SK-N-SH treated with all-trans-retinoic acid at 6 μM for 48 hours (cell line): ENCODE measurements at regions not wholly inside any gene's neighbourhood (a gene's known extent, or its start where the extent isn't known, plus 50 kb on each side); places are given as distances from the start of the nearest gene placed in this dataset.

Experiments
- ATAC-seq: fragments of 200-7000 bp; cut with Tn5 transposase; 3 replicates; pipeline ENCODE4 v1.9.1; 2020; ENCODE audit warnings: mild to moderate bottlenecking, moderate library complexity
- ARNTL ChIP-seq: fragments of 450-650 bp; formaldehyde crosslinking; IDR thresholded peaks from 2 replicates; pipeline ENCODE4 v1.5.0; 2020; ENCODE audit warnings: low read depth, mild to moderate bottlenecking, moderate library complexity, borderline replicate concordance
- BACH2 ChIP-seq: fragments of 250-450 bp; sonication (Bioruptor Pico); IDR thresholded peaks from 2 replicates; pipeline ENCODE4 v1.9.0; 2021; ENCODE audit warnings: mild to moderate bottlenecking, borderline replicate concordance
- CSDC2 ChIP-seq: fragments of 250-450 bp; sonication (Bioruptor Pico); IDR thresholded peaks from 2 replicates; pipeline ENCODE4 v1.5.0; 2020; ENCODE audit warnings: mild to moderate bottlenecking, moderate library complexity
- CSRNP3 ChIP-seq: fragments of 250-450 bp; sonication (Bioruptor Pico); IDR thresholded peaks from 2 replicates; pipeline ENCODE4 v1.5.1; 2021; ENCODE audit warnings: mild to moderate bottlenecking, moderate library complexity
- ESRRG ChIP-seq: fragments of 250-450 bp; sonication (Bioruptor Pico); IDR thresholded peaks from 2 replicates; pipeline ENCODE4 v1.6.1; 2021; ENCODE audit warnings: mild to moderate bottlenecking
- ISL1 ChIP-seq: fragments of 250-450 bp; sonication (Bioruptor Pico); IDR thresholded peaks from 2 replicates; pipeline ENCODE4 v2.1.2; 2022; ENCODE audit warnings: mild to moderate bottlenecking, moderate library complexity
- OSR1 ChIP-seq: fragments of 250-450 bp; sonication (Bioruptor Pico); IDR thresholded peaks from 2 replicates; pipeline ENCODE4 v1.8.0; 2022; ENCODE audit warnings: moderate library complexity, mild to moderate bottlenecking, inconsistent platforms
- PPARA ChIP-seq: fragments of 250-450 bp; sonication (Bioruptor Pico); IDR thresholded peaks from 2 replicates; pipeline ENCODE4 v1.5.0; 2020; ENCODE audit warnings: mild to moderate bottlenecking, borderline replicate concordance
- RARB ChIP-seq: fragments of 250-450 bp; sonication (Bioruptor Pico); IDR thresholded peaks from 2 replicates; pipeline ENCODE4 v1.8.0; 2021; ENCODE audit warnings: mild to moderate bottlenecking, moderate library complexity
- SNAI2 ChIP-seq: fragments of 250-450 bp; sonication (Bioruptor Pico); IDR thresholded peaks from 2 replicates; pipeline ENCODE4 v1.5.0; 2020; ENCODE audit warnings: mild to moderate bottlenecking, moderate library complexity
- TCF4 ChIP-seq: fragments of 250-450 bp; sonication (Bioruptor Pico); IDR thresholded peaks from 2 replicates; pipeline ENCODE4 v1.8.0; 2021; ENCODE audit warnings: mild to moderate bottlenecking, moderate library complexity, borderline replicate concordance
- TOX ChIP-seq: fragments of 250-450 bp; sonication (Bioruptor Pico); IDR thresholded peaks from 2 replicates; pipeline ENCODE4 v1.8.0; 2021; ENCODE audit warnings: mild to moderate bottlenecking, moderate library complexity, borderline replicate concordance
- TSHZ2 ChIP-seq: fragments of 250-450 bp; sonication (Bioruptor Pico); IDR thresholded peaks from 2 replicates; pipeline ENCODE4 v1.5.0; 2020; ENCODE audit warnings: mild to moderate bottlenecking, moderate library complexity
- ZFP30 ChIP-seq: fragments of 450-650 bp; formaldehyde crosslinking; IDR thresholded peaks from 2 replicates; pipeline ENCODE4 v1.5.0; 2022; ENCODE audit warnings: mild to moderate bottlenecking, moderate library complexity
- ZNF565 ChIP-seq: fragments of 450-650 bp; formaldehyde crosslinking; conservative IDR thresholded peaks from 2 replicates; pipeline ENCODE4 v1.5.0; 2020; ENCODE audit warnings: low read depth, mild to moderate bottlenecking, moderate library complexity
- ZNF8 ChIP-seq: fragments of 450-650 bp; formaldehyde crosslinking; IDR thresholded peaks from 2 replicates; pipeline ENCODE4 v1.5.0; 2020; ENCODE audit warnings: mild to moderate bottlenecking, moderate library complexity
- TF ChIP-seq, protein P1 (sequence below): fragments of 250-450 bp; sonication (Bioruptor Pico); IDR thresholded peaks from 2 replicates; pipeline ENCODE4 v1.5.1; 2020; ENCODE audit warnings: low read depth, mild to moderate bottlenecking, moderate library complexity
- TF ChIP-seq, protein P2 (sequence below): fragments of 250-450 bp; sonication (Bioruptor Pico); IDR thresholded peaks from 2 replicates; pipeline ENCODE4 v1.8.0; 2021; ENCODE audit warnings: low read depth, mild to moderate bottlenecking, moderate library complexity, borderline replicate concordance
- TF ChIP-seq, protein P3 (sequence below): fragments of 250-450 bp; sonication (Bioruptor Pico); IDR thresholded peaks from 2 replicates; pipeline ENCODE4 v1.8.0; 2020; ENCODE audit warnings: mild to moderate bottlenecking, moderate library complexity, borderline replicate concordance

- TF ChIP-seq CSRNP3 (CRISPR knock-in tag): no peak
- TF ChIP-seq ESRRG: no peak
- TF ChIP-seq BACH2: no peak
- TF ChIP-seq ISL1 (CRISPR knock-in tag): no peak
- TF ChIP-seq ZNF565 (CRISPR knock-in tag): no peak
- TF ChIP-seq SNAI2 (CRISPR knock-in tag): no peak
- TF ChIP-seq RARB (CRISPR knock-in tag): no peak
- no peak for TF ChIP-seq CSDC2 (CRISPR knock-in tag)
Observed at GRCh38 chrX:39845233-39845632, 252.5 kb downstream of the BCOR start (continued).

DNA sequence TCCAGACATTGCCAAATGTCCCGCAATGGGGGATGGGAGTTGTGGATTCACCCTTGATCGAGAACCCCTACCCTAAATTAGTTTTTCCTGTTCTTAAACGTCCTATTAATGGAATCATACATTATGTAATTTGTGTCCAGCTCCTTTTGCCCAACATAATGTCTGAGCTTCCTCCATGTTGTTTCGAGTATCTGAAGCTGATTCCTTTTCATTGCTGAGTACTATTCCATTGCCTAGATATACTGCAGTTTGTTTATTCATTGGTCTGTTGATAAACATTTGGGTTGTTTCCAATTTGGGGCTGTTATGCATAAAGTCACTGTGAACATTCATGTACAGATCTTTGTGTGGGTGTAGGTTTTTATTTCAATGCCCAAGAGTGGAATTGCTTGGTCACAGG is 251.3 kb downstream of the BCOR start:
- TF ChIP-seq ZFP30 (CRISPR knock-in tag) (no peak), ZNF8 (CRISPR knock-in tag) (peak; percentile 49; the same call in 1 of the 2 replicates)

GRCh38 chrX:39848243-39848642 is 249.5 kb downstream of the BCOR start:
- no peak for ATAC-seq

More for the DNA sequence above, 251.3 kb downstream of the BCOR start:
- ATAC-seq: no peak

GRCh38 chrX:39848900-39849299 is 248.9 kb downstream of the BCOR start:
- TF ChIP-seq PPARA (CRISPR knock-in tag): no peak
- TF ChIP-seq CSRNP3 (CRISPR knock-in tag): no peak
- no peak for TF ChIP-seq TSHZ2 (CRISPR knock-in tag)
- TF ChIP-seq, protein P1, sequence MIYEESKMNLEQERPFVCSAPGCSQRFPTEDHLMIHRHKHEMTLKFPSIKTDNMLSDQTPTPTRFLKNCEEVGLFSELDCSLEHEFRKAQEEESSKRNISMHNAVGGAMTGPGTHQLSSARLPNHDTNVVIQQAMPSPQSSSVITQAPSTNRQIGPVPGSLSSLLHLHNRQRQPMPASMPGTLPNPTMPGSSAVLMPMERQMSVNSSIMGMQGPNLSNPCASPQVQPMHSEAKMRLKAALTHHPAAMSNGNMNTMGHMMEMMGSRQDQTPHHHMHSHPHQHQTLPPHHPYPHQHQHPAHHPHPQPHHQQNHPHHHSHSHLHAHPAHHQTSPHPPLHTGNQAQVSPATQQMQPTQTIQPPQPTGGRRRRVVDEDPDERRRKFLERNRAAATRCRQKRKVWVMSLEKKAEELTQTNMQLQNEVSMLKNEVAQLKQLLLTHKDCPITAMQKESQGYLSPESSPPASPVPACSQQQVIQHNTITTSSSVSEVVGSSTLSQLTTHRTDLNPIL: no peak
- no peak for TF ChIP-seq TCF4 (CRISPR knock-in tag)
- no peak for TF ChIP-seq OSR1 (CRISPR knock-in tag)
- peak; percentile 69 for ATAC-seq

More at GRCh38 chrX:39848243-39848642, 249.5 kb downstream of the BCOR start:
- TF ChIP-seq TOX (no peak), ZNF565 (CRISPR knock-in tag) (no peak)

- no peak for ATAC-seq
- no peak for TF ChIP-seq SNAI2 (CRISPR knock-in tag)
- no peak for TF ChIP-seq PPARA (CRISPR knock-in tag)
- TF ChIP-seq, protein P2, sequence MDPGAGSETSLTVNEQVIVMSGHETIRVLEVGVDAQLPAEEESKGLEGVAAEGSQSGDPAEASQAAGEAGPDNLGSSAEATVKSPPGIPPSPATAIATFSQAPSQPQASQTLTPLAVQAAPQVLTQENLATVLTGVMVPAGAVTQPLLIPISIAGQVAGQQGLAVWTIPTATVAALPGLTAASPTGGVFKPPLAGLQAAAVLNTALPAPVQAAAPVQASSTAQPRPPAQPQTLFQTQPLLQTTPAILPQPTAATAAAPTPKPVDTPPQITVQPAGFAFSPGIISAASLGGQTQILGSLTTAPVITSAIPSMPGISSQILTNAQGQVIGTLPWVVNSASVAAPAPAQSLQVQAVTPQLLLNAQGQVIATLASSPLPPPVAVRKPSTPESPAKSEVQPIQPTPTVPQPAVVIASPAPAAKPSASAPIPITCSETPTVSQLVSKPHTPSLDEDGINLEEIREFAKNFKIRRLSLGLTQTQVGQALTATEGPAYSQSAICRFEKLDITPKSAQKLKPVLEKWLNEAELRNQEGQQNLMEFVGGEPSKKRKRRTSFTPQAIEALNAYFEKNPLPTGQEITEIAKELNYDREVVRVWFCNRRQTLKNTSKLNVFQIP (CRISPR knock-in tag): no peak
- TF ChIP-seq CSDC2 (CRISPR knock-in tag): no peak
- TF ChIP-seq TOX: no peak
- TF ChIP-seq, protein P3, sequence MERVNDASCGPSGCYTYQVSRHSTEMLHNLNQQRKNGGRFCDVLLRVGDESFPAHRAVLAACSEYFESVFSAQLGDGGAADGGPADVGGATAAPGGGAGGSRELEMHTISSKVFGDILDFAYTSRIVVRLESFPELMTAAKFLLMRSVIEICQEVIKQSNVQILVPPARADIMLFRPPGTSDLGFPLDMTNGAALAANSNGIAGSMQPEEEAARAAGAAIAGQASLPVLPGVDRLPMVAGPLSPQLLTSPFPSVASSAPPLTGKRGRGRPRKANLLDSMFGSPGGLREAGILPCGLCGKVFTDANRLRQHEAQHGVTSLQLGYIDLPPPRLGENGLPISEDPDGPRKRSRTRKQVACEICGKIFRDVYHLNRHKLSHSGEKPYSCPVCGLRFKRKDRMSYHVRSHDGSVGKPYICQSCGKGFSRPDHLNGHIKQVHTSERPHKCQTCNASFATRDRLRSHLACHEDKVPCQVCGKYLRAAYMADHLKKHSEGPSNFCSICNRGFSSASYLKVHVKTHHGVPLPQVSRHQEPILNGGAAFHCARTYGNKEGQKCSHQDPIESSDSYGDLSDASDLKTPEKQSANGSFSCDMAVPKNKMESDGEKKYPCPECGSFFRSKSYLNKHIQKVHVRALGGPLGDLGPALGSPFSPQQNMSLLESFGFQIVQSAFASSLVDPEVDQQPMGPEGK: no peak
- TF ChIP-seq ISL1 (CRISPR knock-in tag): no peak
- no peak for TF ChIP-seq BACH2
- TF ChIP-seq RARB (CRISPR knock-in tag): no peak
- TF ChIP-seq ARNTL (CRISPR knock-in tag): no peak
Observed at GRCh38 chrX:39850209-39850608, 247.5 kb downstream of the BCOR start.
